Kidney (tissue), 13 donors: ENCODE measurements at regions not wholly inside any gene's neighbourhood (a gene's known extent, or its start where the extent isn't known, plus 50 kb on each side); places are given as distances from the start of the nearest gene placed in this dataset.

Experiments used
- DNase-seq, 5 donors: peaks; one replicate each; pipeline ENCODE4 v3.0.0-alpha.2; 2013 to 2020
- FAIRE-seq: peaks from 2 replicates; lab custom pipeline; 2012; peaks lifted over from hg19 to GRCh38; lab: Jason Lieb, UNC
- H3K27ac ChIP-seq, 2 donors: one replicate each; pipeline ENCODE4 v1.7.0; 2013; ENCODE audit warnings: low read depth in 2 of 2, low read length in 2 of 2, inconsistent platforms in 1 of 2
- H3K27me3 ChIP-seq: one replicate; pipeline ENCODE4 v1.7.1; 2013; ENCODE audit warnings: low read length, inconsistent platforms; ENCODE audit not compliant: control insufficient read depth, insufficient read depth
- H3K36me3 ChIP-seq, 3 donors: one replicate each; pipeline versions ENCODE4 v1.7.0 to v1.7.1; 2013; ENCODE audit warnings: low read length in 3 of 3, control low read depth in 1 of 3, inconsistent platforms in 1 of 3; ENCODE audit not compliant: insufficient read depth in 3 of 3, control insufficient read depth in 2 of 3
- H3K4me1 ChIP-seq, 3 donors: one replicate each; pipeline versions ENCODE4 v1.7.0 to v1.7.1; 2013; ENCODE audit warnings: low read length in 3 of 3, inconsistent platforms in 1 of 3, low read depth in 1 of 3; ENCODE audit not compliant: control insufficient read depth in 2 of 3, insufficient read depth in 2 of 3
- H3K4me3 ChIP-seq, 3 donors: one replicate each; pipeline versions ENCODE4 v1.7.0 to v1.8.1; 2013; ENCODE audit warnings: low read length in 3 of 3, control low read depth in 1 of 3, inconsistent platforms in 1 of 3
- H3K9ac ChIP-seq, 3 donors: one replicate each; pipeline versions ENCODE4 v1.7.0 to v1.7.1; 2013; ENCODE audit warnings: low read length in 3 of 3, control low read depth in 1 of 3, inconsistent platforms in 1 of 3
- H3K9me3 ChIP-seq, 3 donors: one replicate each; pipeline versions ENCODE4 v1.7.0 to v1.7.1; 2013; ENCODE audit warnings: low read length in 3 of 3, control low read depth in 1 of 3, inconsistent platforms in 1 of 3; ENCODE audit not compliant: control insufficient read depth in 2 of 3, insufficient read depth in 1 of 3
- CTCF ChIP-seq: IDR thresholded peaks from 3 replicates; pipeline ENCODE4 v1.5.1; 2012; ENCODE audit warnings: mild to moderate bottlenecking, moderate library complexity, borderline replicate concordance; ENCODE audit not compliant: insufficient read depth; ENCODE audit errors: extremely low read depth
- intact Hi-C: fragments of 100-400 bp; cut with DNase I; formaldehyde crosslinking; loops from one replicate; pipeline ENCODE4 v1.11.1; 2022
- donor health status: control.
- donor health status: control.
- donor health status: control.
- donor health status: control.
- donor health status: control.
- donor health status: DM: yes; HTN: yes; CAD: no.
- donor health status: Normal renal cell carcinoma (clear cell type).

GRCh38 chr9:91023741-91024140 lies 222.1 kb downstream of the SYK start:
- Histone ChIP-seq H3K27me3 (no peaks in the 10 kb centered on the region), H3K4me1 (no peaks in the 10 kb centered on the region), H3K36me3 (no peaks in the 10 kb centered on the region), H3K27ac (no peak overlapping the region), H3K9ac (no peak overlapping the region), H3K9me3 (no peaks in the 10 kb centered on the region), H3K4me3 (no peak overlapping the region)
- no peak for TF ChIP-seq CTCF
- intact Hi-C loops: no loop called here
- no peak for FAIRE-seq
- DNase-seq: peak in 1 of 5 donors; percentile 26

GRCh38 chr9:91024841-91025240 lies 223.2 kb downstream of the SYK start:
- intact Hi-C loops: no loop called here
- H3K4me1 ChIP-seq: no peaks in the 10 kb centered on the region
- TF ChIP-seq CTCF: no peak
- no peak overlapping the region for H3K9ac ChIP-seq
- H3K27ac ChIP-seq: no peak overlapping the region
- DNase-seq: no peak
- H3K27me3 ChIP-seq: no peaks in the 10 kb centered on the region
- no peak for FAIRE-seq
- H3K9me3 ChIP-seq: no peaks in the 10 kb centered on the region
- H3K4me3 ChIP-seq: no peak overlapping the region
- H3K36me3 ChIP-seq: no peaks in the 10 kb centered on the region

- DNase-seq: peak in 1 of 5 donors; percentile 26
- no peak overlapping the region for H3K9ac ChIP-seq
- TF ChIP-seq CTCF: no peak
- H3K4me3 ChIP-seq: no peak overlapping the region
- H3K27me3 ChIP-seq: no peaks in the 10 kb centered on the region
- intact Hi-C loops: no loop called here
- no peaks in the 10 kb centered on the region for H3K36me3 ChIP-seq
- H3K27ac ChIP-seq: no peak overlapping the region
- no peak for FAIRE-seq
- H3K4me1 ChIP-seq: no peaks in the 10 kb centered on the region
- no peaks in the 10 kb centered on the region for H3K9me3 ChIP-seq
Observed at GRCh38 chr9:91025856-91026255, 224.2 kb downstream of the SYK start.

- intact Hi-C loops: no loop called here
- no peak overlapping the region for H3K27ac ChIP-seq
- H3K4me3 ChIP-seq: no peak overlapping the region
- no peak overlapping the region for H3K9ac ChIP-seq
- no peaks in the 10 kb centered on the region for H3K9me3 ChIP-seq
- no peak for TF ChIP-seq CTCF
- DNase-seq (no peak), FAIRE-seq (no peak)
- no peaks in the 10 kb centered on the region for H3K36me3 ChIP-seq
- H3K4me1 ChIP-seq: no peaks in the 10 kb centered on the region
- no peaks in the 10 kb centered on the region for H3K27me3 ChIP-seq
Observed at GRCh38 chr9:91026266-91026665, 224.6 kb downstream of the SYK start.
